Stomach (tissue), 8 donors: ENCODE measurements at regions not wholly inside any gene's neighbourhood (a gene's known extent, or its start where the extent isn't known, plus 50 kb on each side); places are given as distances from the start of the nearest gene placed in this dataset.

ENCODE experiments used
- DNase-seq, 2 donors: peaks; one replicate each; pipeline versions ENCODE4 v3.0.0 to v3.0.0-alpha.2; 2013 to 2019
- H3K27ac ChIP-seq, 5 donors: fragments of 200-600 bp in 4 of 5; sonication (generic) in 4 of 5; one replicate each; pipeline ENCODE4 v1.5.1; 2013 to 2019; ENCODE audit warnings: mild to moderate bottlenecking in 1 of 5, moderate library complexity in 1 of 5
- H3K27me3 ChIP-seq, 3 donors: fragments of 200-600 bp; sonication (generic); one replicate each; pipeline ENCODE4 v1.5.1; 2017 to 2019; ENCODE audit warnings: mixed run types in 1 of 3
- H3K36me3 ChIP-seq, 4 donors: fragments of 200-600 bp; sonication (generic); 1 replicate in 3 of 4; 2 replicates in 1 of 4; pipeline ENCODE4 v1.5.1; 2016 to 2019
- H3K4me1 ChIP-seq, 4 donors: fragments of 200-600 bp; sonication (generic); one replicate each; pipeline ENCODE4 v1.5.1; 2016 to 2019
- H3K4me3 ChIP-seq, 4 donors: fragments of 200-600 bp; sonication (generic) in 3 of 4; one replicate each; pipeline ENCODE4 v1.5.1; 2016 to 2019; ENCODE audit warnings: mild to moderate bottlenecking in 1 of 4
- H3K9me3 ChIP-seq, 4 donors: fragments of 200-600 bp; sonication (generic); one replicate each; pipeline ENCODE4 v1.5.1; 2016 to 2019
- EP300 ChIP-seq: sonication (generic); formaldehyde crosslinking; IDR thresholded peaks from one replicate; pipeline ENCODE4 v1.6.1; 2017; ENCODE audit warnings: antibody characterized with exemption
- POLR2A ChIP-seq, 4 donors: fragments of 450-650 bp; IDR thresholded peaks; one replicate each; pipeline ENCODE4 v1.6.1; 2016; ENCODE audit warnings: antibody characterized with exemption in 4 of 4, control low read depth in 2 of 4, mild to moderate bottlenecking in 1 of 4, moderate library complexity in 1 of 4
- POLR2AphosphoS5 ChIP-seq, 3 donors: sonication (generic); formaldehyde crosslinking; IDR thresholded peaks; one replicate each; pipeline ENCODE4 v1.6.1; 2016; ENCODE audit warnings: antibody characterized with exemption in 3 of 3
- WGBS, 5 donors: extraction: QIAGEN DNeasy Blood & Tissue Kit in 3 of 5; methylation state at CpG; one replicate each; pipeline versions ENCODE4 v1.1.5 to v1.1.7; 2013 to 2018; 5-methylcytosine and 5-hydroxymethylcytosine counted together
- intact Hi-C: fragments of 100-400 bp; cut with DNase I; formaldehyde crosslinking; loops from one replicate; pipeline ENCODE4 v1.15.1; 2023; ENCODE audit warnings: low total_unique reads
- TF ChIP-seq, protein P1 (sequence below), 7 experiments: fragments of 450-650 bp in 4 of 7; fragments of 200-600 bp in 3 of 7; sonication (generic) in 3 of 7; IDR thresholded peaks; one replicate each; pipeline ENCODE4 v1.5.1; 2016 to 2019; ENCODE audit warnings: antibody characterized with exemption in 7 of 7, control low read depth in 2 of 7, mild to moderate bottlenecking in 1 of 7
- donor health status: healthy with polysubstance abuse.
- donor health status: Bipolar disorder and iron deficiency.
- donor health status: healthy.

DNA sequence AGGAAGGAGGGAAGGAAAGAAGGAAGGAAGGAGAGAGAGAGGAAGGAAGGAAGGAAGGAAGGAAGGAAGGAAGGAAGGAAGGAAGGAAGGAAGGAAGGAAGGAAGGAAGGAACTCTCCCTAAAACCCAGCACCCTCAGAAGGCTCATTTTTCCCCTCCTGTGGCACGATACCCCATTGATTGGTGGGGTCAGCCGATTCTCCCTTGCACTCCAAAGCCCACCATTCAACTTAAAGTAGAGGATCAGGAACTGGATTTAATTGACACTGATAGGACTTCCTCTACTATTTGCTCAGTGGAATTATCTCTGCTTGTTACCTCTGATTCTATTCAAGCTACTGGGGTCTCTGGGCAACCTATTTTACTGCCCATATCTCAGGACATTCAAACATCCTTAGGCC, 199.2 kb upstream of the MAOA start:
- Histone ChIP-seq H3K4me3 (no peak overlapping the region), H3K9me3 (peaks cover 0 to 22% (median 18%) of the 10 kb centered on the region in 4 donors), H3K36me3 (no peaks in the 10 kb centered on the region), H3K4me1 (no peaks in the 10 kb centered on the region), H3K27ac (no peak overlapping the region), H3K27me3 (peaks cover 0 to 3% (median 0%) of the 10 kb centered on the region in 3 donors)
- no peak for TF ChIP-seq POLR2AphosphoS5 (IDR thresholded peaks at IDR 0.05)
- no peak for TF ChIP-seq EP300
- TF ChIP-seq POLR2A (IDR thresholded peaks at IDR 0.05): no peak
- TF ChIP-seq, protein P1, sequence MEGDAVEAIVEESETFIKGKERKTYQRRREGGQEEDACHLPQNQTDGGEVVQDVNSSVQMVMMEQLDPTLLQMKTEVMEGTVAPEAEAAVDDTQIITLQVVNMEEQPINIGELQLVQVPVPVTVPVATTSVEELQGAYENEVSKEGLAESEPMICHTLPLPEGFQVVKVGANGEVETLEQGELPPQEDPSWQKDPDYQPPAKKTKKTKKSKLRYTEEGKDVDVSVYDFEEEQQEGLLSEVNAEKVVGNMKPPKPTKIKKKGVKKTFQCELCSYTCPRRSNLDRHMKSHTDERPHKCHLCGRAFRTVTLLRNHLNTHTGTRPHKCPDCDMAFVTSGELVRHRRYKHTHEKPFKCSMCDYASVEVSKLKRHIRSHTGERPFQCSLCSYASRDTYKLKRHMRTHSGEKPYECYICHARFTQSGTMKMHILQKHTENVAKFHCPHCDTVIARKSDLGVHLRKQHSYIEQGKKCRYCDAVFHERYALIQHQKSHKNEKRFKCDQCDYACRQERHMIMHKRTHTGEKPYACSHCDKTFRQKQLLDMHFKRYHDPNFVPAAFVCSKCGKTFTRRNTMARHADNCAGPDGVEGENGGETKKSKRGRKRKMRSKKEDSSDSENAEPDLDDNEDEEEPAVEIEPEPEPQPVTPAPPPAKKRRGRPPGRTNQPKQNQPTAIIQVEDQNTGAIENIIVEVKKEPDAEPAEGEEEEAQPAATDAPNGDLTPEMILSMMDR (IDR thresholded peaks at IDR 0.05): no peak
- intact Hi-C loops: no loop called here
- DNase-seq: no peak
- WGBS, 5 donors: 65 to 91% (median 84%) methylated on average over 2 of the region's 2 CpGs

DNA sequence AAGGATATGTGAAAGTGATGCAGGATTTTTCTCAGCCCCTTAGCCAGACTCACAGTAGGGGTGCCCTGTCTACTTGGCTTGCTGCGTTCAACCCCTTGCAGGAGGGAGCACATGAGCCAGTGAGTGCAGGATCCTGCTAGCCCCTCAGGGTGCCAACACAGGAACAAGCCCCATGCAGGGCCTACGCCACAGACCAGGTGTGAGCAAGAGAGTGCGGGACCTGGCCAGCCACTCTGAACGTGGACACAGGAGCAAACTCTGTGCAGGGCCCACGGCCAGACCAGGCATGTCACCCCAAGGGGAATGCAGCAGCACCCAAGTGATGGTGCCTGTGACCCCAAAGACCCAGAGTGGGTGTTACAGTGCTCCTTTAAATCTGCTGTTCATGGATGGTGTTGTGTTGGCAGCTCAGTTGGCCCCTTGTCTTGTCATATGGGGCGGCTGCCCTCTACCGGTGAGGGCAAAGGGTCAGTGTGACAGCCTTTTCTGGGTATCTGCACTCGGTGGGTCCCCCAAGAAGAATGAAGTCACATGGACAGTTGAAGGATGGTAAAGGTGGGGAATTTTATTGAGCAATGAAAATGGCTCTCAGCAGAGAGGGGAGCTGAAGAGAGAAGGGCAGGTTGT, 188.4 kb upstream of the MAOA start:
- intact Hi-C loops: no loop called here
- Histone ChIP-seq H3K27me3 (peaks cover 0 to 8% (median 0%) of the 10 kb centered on the region in 3 donors), H3K9me3 (no peaks in the 10 kb centered on the region), H3K27ac (no peak overlapping the region), H3K4me1 (no peaks in the 10 kb centered on the region), H3K36me3 (no peaks in the 10 kb centered on the region), H3K4me3 (no peak overlapping the region)
- TF ChIP-seq EP300: no peak
- WGBS, 5 donors: 48 to 84% (median 80%) methylated on average over 4 to 8 of the region's 8 CpGs
- no peak for DNase-seq

DNA sequence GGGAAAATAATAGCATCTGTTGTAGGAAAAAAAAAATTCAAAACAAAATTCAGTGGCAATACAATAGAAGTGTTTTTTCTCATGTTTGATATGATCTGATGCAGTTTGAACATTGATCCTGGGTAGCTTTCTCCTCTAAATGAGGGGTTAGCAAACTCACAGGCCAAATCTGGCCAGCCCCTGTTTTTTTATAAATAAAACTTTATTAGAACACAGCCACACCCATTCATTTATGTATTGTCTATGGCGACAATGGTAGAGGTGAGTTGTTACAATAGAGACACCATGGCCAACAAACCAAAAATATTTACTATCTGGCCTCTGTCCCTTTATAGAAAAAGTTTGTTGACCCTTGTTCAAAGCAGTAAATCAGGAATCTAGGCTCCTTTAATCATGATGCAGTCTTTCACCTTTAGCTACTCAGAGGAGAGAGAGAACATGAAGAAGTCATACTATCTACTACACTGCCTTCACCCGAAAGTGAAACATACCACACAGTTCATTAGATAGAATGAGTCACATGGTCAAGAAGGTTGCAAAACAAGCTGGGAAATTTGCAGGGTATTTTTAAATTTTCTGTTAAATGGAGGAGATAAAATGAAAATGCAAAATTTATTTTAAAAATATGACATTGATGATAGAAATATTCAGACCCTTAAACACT, 186.6 kb upstream of the MAOA start:
- no peak for DNase-seq
- Histone ChIP-seq H3K36me3 (no peaks in the 10 kb centered on the region), H3K4me1 (no peaks in the 10 kb centered on the region), H3K9me3 (no peaks in the 10 kb centered on the region), H3K4me3 (no peak overlapping the region), H3K27ac (no peak overlapping the region), H3K27me3 (peaks cover 0 to 8% (median 0%) of the 10 kb centered on the region in 3 donors)
- intact Hi-C loops: no loop called here
- WGBS, 5 donors: 72 to 96% (median 85%) methylated on average over 2 of the region's 2 CpGs
- TF ChIP-seq POLR2AphosphoS5 (IDR thresholded peaks at IDR 0.05) (no peak), POLR2A (IDR thresholded peaks at IDR 0.05) (no peak), EP300 (no peak)
- TF ChIP-seq, protein P1 (IDR thresholded peaks at IDR 0.05): no peak

DNA sequence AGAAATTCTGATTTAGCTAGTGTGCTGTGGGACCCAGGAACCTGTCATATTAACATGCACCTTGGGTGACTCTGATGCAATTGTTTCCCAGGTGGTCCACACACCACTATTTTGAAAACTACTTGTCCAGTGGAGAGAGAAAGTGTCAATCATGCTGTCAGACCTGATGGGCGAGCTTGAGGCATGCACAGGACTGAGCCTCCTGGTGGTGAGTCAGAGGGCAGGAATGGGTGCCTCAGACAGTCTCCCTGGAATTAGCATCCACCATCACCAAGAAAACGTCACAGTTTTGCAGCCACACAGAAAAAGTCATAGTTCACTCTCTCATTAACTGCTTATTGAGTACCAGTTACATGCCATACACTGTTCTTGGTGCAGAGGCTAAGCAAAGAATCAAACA, 181.8 kb upstream of the MAOA start:
- Histone ChIP-seq H3K9me3 (no peaks in the 10 kb centered on the region), H3K36me3 (no peaks in the 10 kb centered on the region), H3K27me3 (no peaks in the 10 kb centered on the region), H3K27ac (no peak overlapping the region), H3K4me1 (no peaks in the 10 kb centered on the region), H3K4me3 (no peak overlapping the region)
- WGBS, 5 donors: 40 to 69% (median 61%) methylated on average over 2 of the region's 2 CpGs
- no peak for DNase-seq
- intact Hi-C loops: no loop called here
- TF ChIP-seq, protein P1 (IDR thresholded peaks at IDR 0.05): no peak
- no peak for TF ChIP-seq POLR2AphosphoS5 (IDR thresholded peaks at IDR 0.05)

DNA sequence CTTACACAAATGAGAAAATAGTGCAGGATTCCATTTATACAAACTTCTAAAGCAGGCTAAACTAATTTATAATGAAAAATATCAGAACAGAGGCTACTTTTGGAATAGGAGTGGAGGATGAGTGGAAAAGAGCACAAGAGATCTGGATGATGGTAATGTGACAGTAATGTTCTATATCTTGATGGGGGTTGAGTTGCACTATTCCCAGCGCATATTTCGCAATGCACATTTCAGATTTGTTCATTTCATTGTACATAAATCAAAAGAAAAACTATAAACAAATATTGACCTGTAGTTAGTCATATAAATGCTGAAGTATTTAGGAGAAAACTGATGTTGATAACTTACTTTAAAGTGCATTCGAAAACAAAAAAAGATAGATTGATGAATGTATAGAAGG, 177.0 kb upstream of the MAOA start:
- Histone ChIP-seq H3K36me3 (no peaks in the 10 kb centered on the region), H3K4me1 (no peaks in the 10 kb centered on the region), H3K27me3 (no peaks in the 10 kb centered on the region), H3K4me3 (no peak overlapping the region), H3K9me3 (no peaks in the 10 kb centered on the region), H3K27ac (no peak overlapping the region)
- 88 to 92% (median 90%) methylated on average over 3 of the region's 3 CpGs for WGBS, 5 donors
- intact Hi-C loops: no loop called here
- no peak for DNase-seq
- TF ChIP-seq POLR2AphosphoS5 (IDR thresholded peaks at IDR 0.05): no peak
- no peak for TF ChIP-seq POLR2A (IDR thresholded peaks at IDR 0.05)
- no peak for TF ChIP-seq EP300
- TF ChIP-seq, protein P1 (IDR thresholded peaks at IDR 0.05): no peak
